Vagina (tissue), 2 donors: ENCODE measurements at regions not wholly inside any gene's neighbourhood (a gene's known extent, or its start where the extent isn't known, plus 50 kb on each side); places are given as distances from the start of the nearest gene placed in this dataset.

Source experiments
- DNase-seq, 2 donors: peaks; one replicate each; pipeline ENCODE4 v3.0.0-alpha.2; 2017; ENCODE audit errors: extremely low spot score in 2 of 2
- H3K27ac ChIP-seq: fragments of 200-600 bp; sonication (generic); one replicate; pipeline ENCODE4 v1.5.1; 2019
- H3K27me3 ChIP-seq: fragments of 200-600 bp; sonication (generic); one replicate; pipeline ENCODE4 v1.5.1; 2019
- H3K36me3 ChIP-seq, 2 donors: fragments of 200-600 bp; sonication (generic); one replicate each; pipeline ENCODE4 v1.5.1; 2017 to 2019
- H3K4me1 ChIP-seq: fragments of 200-600 bp; sonication (generic); one replicate; pipeline ENCODE4 v1.5.1; 2019
- H3K4me3 ChIP-seq, 2 donors: fragments of 200-600 bp; sonication (generic); 1 replicate in 1 of 2; 2 replicates in 1 of 2; pipeline ENCODE4 v1.5.1; 2016 to 2019
- H3K9me3 ChIP-seq: fragments of 200-600 bp; sonication (generic); one replicate; pipeline ENCODE4 v1.5.1; 2019
- POLR2A ChIP-seq, 2 donors: fragments of 450-650 bp; IDR thresholded peaks; one replicate each; pipeline ENCODE4 v1.6.1; 2017; ENCODE audit warnings: antibody characterized with exemption in 2 of 2, mild to moderate bottlenecking in 2 of 2, moderate library complexity in 2 of 2
- POLR2AphosphoS5 ChIP-seq, 2 donors: sonication (generic); formaldehyde crosslinking; IDR thresholded peaks; one replicate each; pipeline ENCODE4 v1.9.0; 2017; ENCODE audit warnings: antibody characterized with exemption in 2 of 2, mild to moderate bottlenecking in 2 of 2, low read depth in 1 of 2; ENCODE audit not compliant: insufficient read depth in 1 of 2
- intact Hi-C: fragments of 100-400 bp; cut with DNase I; formaldehyde crosslinking; loops from one replicate; pipeline ENCODE4 v1.15.1; 2023
- TF ChIP-seq, protein P1 (sequence below), 3 experiments: fragments of 450-650 bp in 2 of 3; fragments of 200-600 bp in 1 of 3; sonication (generic) in 1 of 3; IDR thresholded peaks; one replicate each; pipeline ENCODE4 v1.5.1; 2017 to 2019; ENCODE audit warnings: antibody characterized with exemption in 3 of 3, mild to moderate bottlenecking in 2 of 3, moderate library complexity in 2 of 3

DNA sequence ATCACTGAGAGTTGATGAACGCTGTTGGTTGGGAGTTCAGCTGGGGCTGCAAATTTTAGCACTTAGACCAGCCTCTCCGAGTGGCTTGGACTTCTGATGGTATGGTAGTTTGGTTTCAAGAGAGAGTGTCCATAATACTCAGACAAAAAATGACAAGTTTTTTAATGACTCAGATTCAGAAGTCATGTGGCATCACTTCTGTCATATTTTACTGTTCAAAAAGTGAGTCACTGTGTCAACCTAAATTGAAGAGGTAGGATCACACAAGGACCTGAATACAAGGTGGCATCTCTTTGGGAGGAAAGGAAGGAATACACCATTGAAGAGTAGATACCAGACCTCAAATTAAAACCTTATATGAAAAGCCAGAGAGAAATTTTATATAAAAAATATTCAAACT, 99.1 kb upstream of the CHMP2B start:
- Histone ChIP-seq H3K4me3 (no peak overlapping the region), H3K27ac (no peak overlapping the region), H3K9me3 (no peaks in the 10 kb centered on the region), H3K4me1 (no peaks in the 10 kb centered on the region), H3K36me3 (no peaks in the 10 kb centered on the region), H3K27me3 (no peaks in the 10 kb centered on the region)
- intact Hi-C loops = no loop called here
- DNase-seq = no peak
- TF ChIP-seq POLR2AphosphoS5 (IDR thresholded peaks at IDR 0.05; ENCODE audit: insufficient read depth in 1 of 2, low read depth in 1 of 2) = no peak
- TF ChIP-seq POLR2A (IDR thresholded peaks at IDR 0.05) = no peak
- TF ChIP-seq, protein P1, sequence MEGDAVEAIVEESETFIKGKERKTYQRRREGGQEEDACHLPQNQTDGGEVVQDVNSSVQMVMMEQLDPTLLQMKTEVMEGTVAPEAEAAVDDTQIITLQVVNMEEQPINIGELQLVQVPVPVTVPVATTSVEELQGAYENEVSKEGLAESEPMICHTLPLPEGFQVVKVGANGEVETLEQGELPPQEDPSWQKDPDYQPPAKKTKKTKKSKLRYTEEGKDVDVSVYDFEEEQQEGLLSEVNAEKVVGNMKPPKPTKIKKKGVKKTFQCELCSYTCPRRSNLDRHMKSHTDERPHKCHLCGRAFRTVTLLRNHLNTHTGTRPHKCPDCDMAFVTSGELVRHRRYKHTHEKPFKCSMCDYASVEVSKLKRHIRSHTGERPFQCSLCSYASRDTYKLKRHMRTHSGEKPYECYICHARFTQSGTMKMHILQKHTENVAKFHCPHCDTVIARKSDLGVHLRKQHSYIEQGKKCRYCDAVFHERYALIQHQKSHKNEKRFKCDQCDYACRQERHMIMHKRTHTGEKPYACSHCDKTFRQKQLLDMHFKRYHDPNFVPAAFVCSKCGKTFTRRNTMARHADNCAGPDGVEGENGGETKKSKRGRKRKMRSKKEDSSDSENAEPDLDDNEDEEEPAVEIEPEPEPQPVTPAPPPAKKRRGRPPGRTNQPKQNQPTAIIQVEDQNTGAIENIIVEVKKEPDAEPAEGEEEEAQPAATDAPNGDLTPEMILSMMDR (IDR thresholded peaks at IDR 0.05) = no peak

DNA sequence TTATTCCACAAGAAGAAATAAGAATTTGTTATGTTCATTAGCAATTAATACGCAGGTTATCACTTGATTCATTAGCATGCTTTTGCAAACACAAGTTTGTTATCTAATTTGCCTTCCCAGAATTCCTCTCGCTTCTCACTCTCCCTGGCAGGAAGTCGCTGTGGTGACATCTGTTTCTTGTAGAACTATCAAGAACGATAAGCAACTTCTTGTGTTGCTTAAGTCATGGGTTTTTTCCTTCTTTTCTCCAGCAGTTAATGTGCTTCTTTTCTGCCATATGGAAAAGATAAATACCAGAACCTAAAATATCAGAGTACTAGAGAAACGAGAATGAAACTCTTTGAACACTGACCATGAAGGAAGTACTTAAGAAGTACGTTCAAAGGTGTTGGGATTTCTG, 99.8 kb upstream of the CHMP2B start:
- intact Hi-C loops = no loop called here
- no peaks in the 10 kb centered on the region for H3K36me3 ChIP-seq
- no peak for TF ChIP-seq POLR2AphosphoS5 (IDR thresholded peaks at IDR 0.05; ENCODE audit: insufficient read depth in 1 of 2, low read depth in 1 of 2)
- TF ChIP-seq POLR2A (IDR thresholded peaks at IDR 0.05) = no peak
- TF ChIP-seq, protein P1 (IDR thresholded peaks at IDR 0.05) = no peak
- no peaks in the 10 kb centered on the region for H3K4me1 ChIP-seq
- no peak for DNase-seq
- H3K4me3 ChIP-seq = no peak overlapping the region
- H3K27me3 ChIP-seq = no peaks in the 10 kb centered on the region
- no peaks in the 10 kb centered on the region for H3K9me3 ChIP-seq
- no peak overlapping the region for H3K27ac ChIP-seq

DNA sequence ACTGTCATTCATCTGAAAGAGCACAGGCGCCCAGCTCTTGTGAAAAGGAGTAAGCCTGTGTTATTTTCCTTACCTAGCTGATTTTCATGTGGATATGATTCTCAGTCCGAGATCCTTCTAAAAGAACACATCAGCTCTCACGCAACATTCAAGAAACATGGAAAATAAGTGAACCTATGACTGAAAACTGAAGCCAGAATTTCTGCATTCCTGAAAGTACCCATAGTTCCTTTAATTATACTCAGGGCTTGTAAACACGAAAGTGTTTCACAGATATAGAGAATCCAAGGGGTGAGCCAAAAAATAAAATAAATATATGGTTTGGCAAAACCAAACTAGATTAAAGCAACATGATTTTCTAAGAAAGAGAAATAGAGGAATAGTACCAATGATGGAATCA, 100.8 kb upstream of the CHMP2B start:
- DNase-seq = no peak
- no peak for TF ChIP-seq POLR2AphosphoS5 (IDR thresholded peaks at IDR 0.05; ENCODE audit: insufficient read depth in 1 of 2, low read depth in 1 of 2)
- TF ChIP-seq POLR2A (IDR thresholded peaks at IDR 0.05) = no peak
- TF ChIP-seq, protein P1 (IDR thresholded peaks at IDR 0.05) = no peak
- intact Hi-C loops = no loop called here
- no peak overlapping the region for H3K4me3 ChIP-seq
- H3K36me3 ChIP-seq = no peaks in the 10 kb centered on the region
- H3K4me1 ChIP-seq = no peaks in the 10 kb centered on the region
- H3K9me3 ChIP-seq = no peaks in the 10 kb centered on the region
- H3K27me3 ChIP-seq = no peaks in the 10 kb centered on the region
- no peak overlapping the region for H3K27ac ChIP-seq

DNA sequence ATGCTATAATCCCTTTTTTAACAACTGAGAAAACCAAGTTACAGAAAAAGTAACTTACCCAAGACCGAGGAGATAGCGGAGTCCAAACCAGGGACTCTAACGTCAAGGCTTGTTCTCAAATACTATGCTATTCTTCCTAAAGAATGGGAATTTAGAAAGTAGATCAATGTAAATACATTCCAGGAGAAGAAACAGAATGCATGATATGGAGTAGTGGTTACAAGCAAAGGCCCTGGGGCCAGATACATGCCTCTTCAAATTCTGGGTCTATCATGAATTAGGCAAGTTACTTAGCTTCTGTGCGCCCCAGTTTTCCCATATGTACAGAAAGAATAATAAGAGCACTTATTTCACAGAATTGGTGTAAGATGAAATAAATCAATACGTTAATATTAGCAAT, 102.0 kb upstream of the CHMP2B start:
- H3K9me3 ChIP-seq = no peaks in the 10 kb centered on the region
- TF ChIP-seq POLR2AphosphoS5 (IDR thresholded peaks at IDR 0.05; ENCODE audit: insufficient read depth in 1 of 2, low read depth in 1 of 2) (no peak), POLR2A (IDR thresholded peaks at IDR 0.05) (no peak)
- TF ChIP-seq, protein P1 (IDR thresholded peaks at IDR 0.05) = no peak
- intact Hi-C loops = no loop called here
- DNase-seq = no peak
- no peaks in the 10 kb centered on the region for H3K4me1 ChIP-seq
- H3K4me3 ChIP-seq = no peak overlapping the region
- H3K36me3 ChIP-seq = no peaks in the 10 kb centered on the region
- no peaks in the 10 kb centered on the region for H3K27me3 ChIP-seq
- H3K27ac ChIP-seq = no peak overlapping the region

DNA sequence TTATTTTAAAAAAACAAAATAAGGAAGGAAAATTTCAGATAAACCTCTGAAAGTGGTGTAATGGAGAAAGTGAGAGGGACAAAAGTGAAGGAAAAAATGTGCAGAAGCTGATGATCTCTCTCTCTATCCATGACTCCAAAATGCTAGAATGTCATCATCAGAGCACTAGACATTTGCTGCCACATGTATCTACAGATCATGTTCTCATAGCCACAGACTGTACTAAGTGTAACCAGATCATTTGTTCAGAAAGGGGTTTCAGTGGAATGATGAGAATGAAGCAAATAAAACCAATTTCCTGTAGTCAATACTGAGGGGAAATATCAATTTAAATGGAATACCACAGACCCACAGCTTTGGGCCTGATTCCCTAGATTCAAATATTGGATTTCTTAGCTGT, 104.3 kb upstream of the CHMP2B start:
- H3K27me3 ChIP-seq = no peaks in the 10 kb centered on the region
- no peak overlapping the region for H3K27ac ChIP-seq
- H3K9me3 ChIP-seq = no peaks in the 10 kb centered on the region
- H3K4me1 ChIP-seq = no peaks in the 10 kb centered on the region
- DNase-seq = no peak
- H3K36me3 ChIP-seq = no peaks in the 10 kb centered on the region
- H3K4me3 ChIP-seq = no peak overlapping the region
- intact Hi-C loops = no loop called here
- TF ChIP-seq POLR2A (IDR thresholded peaks at IDR 0.05) = no peak
- no peak for TF ChIP-seq POLR2AphosphoS5 (IDR thresholded peaks at IDR 0.05; ENCODE audit: insufficient read depth in 1 of 2, low read depth in 1 of 2)
- TF ChIP-seq, protein P1 (IDR thresholded peaks at IDR 0.05) = no peak
